Cardiac fibroblast (primary cell): ENCODE measurements at regions not wholly inside any gene's neighbourhood (a gene's known extent, or its start where the extent isn't known, plus 50 kb on each side); places are given as distances from the start of the nearest gene placed in this dataset.

ENCODE experiments used
- DNase-seq, 2 donors: peaks; one replicate each; pipeline versions ENCODE4 v3.0.0 to v3.0.0-alpha.2; 2010; ENCODE audit warnings: low read depth in 2 of 2
- H3K4me3 ChIP-seq, 2 donors: replicated peaks in 1 of 2; 1 replicate in 1 of 2; 2 replicates in 1 of 2; pipeline ENCODE4 v1.5.1; 2011; ENCODE audit warnings: low read depth in 2 of 2, low read length in 2 of 2, mild to moderate bottlenecking in 2 of 2, moderate library complexity in 1 of 2
- TF ChIP-seq, protein P1 (sequence below): IDR thresholded peaks from one replicate; pipeline ENCODE4 v1.5.1; 2011; ENCODE audit warnings: low read depth, mild to moderate bottlenecking, low read length, inconsistent platforms

DNA sequence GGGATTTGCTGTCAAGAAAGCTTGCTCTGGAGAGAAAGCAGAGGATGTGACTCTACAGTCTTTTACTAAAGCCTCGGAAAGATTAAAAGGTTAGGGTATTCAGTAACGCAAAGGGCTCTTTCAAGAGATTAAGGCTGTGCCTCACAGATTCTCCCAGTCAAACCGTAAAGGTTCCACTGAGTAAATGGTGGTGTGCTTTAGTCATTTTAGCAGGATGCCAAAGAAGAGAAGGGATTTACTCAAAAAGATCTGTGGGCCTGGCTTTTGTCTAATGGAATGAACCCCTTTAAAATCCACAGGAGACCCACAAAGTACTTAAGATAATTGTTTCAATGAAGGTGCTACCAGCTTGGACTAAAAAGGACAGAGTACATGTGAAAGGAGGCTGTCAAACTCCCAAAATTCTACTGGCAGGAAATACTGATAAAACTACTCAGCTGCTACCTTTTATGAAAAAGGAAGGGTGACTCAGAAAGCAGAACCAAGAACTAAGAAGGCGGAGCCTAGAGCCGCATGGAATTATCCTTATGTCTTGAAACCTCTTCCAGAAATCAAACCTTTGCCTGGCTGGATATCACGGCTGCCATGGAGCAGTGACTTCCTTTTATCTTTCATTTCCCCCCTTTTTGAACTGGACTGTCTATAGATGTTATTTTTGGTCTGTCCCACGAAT, 670.2 kb upstream of the ZEB2 start:
- H3K4me3 ChIP-seq, result no peak overlapping the region
- peak in 1 of 2 donors; percentile 50 for DNase-seq
- TF ChIP-seq, protein P1, sequence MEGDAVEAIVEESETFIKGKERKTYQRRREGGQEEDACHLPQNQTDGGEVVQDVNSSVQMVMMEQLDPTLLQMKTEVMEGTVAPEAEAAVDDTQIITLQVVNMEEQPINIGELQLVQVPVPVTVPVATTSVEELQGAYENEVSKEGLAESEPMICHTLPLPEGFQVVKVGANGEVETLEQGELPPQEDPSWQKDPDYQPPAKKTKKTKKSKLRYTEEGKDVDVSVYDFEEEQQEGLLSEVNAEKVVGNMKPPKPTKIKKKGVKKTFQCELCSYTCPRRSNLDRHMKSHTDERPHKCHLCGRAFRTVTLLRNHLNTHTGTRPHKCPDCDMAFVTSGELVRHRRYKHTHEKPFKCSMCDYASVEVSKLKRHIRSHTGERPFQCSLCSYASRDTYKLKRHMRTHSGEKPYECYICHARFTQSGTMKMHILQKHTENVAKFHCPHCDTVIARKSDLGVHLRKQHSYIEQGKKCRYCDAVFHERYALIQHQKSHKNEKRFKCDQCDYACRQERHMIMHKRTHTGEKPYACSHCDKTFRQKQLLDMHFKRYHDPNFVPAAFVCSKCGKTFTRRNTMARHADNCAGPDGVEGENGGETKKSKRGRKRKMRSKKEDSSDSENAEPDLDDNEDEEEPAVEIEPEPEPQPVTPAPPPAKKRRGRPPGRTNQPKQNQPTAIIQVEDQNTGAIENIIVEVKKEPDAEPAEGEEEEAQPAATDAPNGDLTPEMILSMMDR, result no peak

DNA sequence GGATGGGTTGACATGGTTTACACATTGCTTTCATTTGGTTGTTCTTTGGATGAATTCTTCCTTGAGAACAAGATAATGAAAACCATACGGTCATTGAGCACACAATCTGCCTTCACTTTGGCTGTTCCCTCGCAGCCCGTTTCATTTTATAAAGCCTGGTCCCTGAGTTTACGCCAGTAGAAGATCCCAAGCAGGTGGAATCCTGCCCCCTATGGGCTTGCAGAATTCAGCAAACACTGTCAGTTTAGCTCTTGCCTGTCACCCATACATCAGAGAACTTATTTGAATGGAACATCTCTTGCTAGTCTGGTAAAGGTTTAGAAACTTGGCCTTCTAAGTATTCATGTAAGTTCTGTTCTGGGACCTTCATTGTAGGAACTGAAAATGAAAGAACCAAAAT, 666.4 kb upstream of the ZEB2 start:
- TF ChIP-seq, protein P1, result no peak
- H3K4me3 ChIP-seq, result no peak overlapping the region
- no peak for DNase-seq

DNA sequence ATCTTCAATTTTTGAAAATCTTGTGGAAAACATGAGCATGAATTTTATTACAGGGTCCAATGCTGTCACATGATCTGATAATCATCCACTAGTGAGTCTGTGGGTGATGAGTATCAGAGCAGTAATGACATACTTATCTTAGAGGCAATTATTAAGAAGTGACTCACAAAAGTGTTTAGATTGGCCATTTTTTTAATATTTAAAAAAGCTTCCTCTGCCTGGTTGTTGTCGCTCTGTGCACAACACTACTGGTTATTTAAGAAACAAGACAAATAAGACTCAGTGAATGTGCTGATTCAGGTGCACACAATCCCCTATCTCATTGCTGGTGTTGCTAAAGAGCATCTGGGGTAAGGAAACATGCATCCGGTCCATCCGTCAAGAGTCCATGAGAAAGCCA, 665.8 kb upstream of the ZEB2 start:
- TF ChIP-seq, protein P1, result no peak

DNA sequence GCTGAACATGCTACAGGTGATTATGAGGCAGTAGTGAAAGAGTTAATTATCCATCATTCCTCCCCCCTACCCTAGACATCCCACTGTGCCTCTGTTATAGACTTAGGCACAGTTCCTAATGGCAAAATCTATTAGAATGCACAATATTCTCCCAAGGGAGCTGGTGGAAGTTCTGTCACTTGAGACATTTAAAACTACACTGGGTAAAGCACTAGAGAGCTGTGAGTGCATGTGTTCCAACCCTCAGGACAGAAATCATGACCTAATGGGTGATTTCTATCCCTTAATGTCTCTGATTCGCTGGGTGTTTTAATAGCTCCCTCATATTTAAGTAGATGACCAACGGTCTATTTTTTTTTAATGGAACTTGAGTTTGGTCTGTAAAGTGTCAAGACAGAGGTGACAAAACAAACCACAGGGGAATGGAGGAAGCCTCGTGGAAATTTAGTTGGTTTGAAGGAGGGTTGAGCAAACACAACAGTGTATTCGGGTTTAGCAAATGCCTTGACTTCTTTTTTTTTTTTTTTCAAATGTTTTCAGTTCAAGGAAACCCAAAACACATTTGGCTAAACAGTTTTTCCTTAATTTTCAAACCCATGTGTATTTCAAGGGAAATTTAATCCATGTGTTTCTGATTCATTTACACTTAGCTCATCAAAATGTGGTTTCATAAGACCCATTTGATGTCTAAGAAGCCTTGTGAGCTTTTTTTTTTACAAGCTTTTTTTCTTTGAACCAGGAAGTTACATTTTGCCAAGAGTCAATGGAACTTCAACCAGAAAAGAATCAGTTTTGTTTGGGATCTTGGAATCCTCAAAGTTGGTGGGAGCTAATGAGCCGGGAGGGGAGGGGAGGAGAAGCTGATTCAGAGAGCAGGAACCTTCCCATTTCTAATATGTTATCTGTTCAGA, 665.1 kb upstream of the ZEB2 start:
- peak; percentile 27 to 48 for DNase-seq
- H3K4me3 ChIP-seq, result no peak overlapping the region
- TF ChIP-seq, protein P1, result no peak

More for the DNA sequence above, 665.8 kb upstream of the ZEB2 start:
- DNase-seq, result peak in 1 of 2 donors; percentile 22
- no peak overlapping the region for H3K4me3 ChIP-seq

DNA sequence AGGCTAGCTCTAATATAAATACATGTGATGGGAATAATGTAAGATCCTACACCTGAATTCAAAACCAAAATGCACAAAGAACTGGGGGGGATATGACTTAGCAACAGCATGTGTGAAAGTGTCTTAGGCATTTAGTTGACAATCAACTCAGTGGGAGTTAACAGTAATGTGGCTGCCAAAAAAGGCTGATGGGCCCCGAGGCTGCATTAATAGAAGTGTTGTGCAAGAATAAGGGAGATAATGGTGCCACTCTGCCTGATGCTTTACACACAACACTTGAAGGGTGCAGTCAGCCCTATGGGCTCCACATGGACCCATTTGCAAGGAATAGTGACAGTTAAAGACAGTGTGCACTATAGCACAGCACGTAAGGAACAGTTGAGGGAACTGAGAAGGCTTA, 649.4 kb upstream of the ZEB2 start:
- DNase-seq, result peak in 1 of 2 donors; percentile 43
- TF ChIP-seq, protein P1, result no peak
- no peak overlapping the region for H3K4me3 ChIP-seq

DNA sequence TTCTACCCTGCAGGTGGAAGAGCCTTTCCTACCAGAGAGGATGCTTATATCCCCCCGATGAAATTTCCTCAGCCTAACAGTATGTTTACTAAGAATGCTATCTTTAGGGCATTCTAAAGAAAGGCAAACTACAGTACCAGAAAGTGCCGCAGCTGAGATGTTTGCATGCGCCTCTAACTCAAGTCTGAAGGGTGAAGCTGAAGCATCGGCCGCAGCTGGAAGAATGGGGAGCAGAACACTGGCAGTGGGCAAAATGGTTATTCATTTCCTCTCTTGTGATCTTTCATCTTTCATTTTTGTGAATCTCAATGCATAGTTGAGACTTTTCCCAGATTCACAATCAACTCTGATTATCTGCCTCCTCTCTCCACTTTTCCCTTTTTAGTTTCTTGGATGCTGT, 648.2 kb upstream of the ZEB2 start:
- no peak for DNase-seq
- no peak overlapping the region for H3K4me3 ChIP-seq
- TF ChIP-seq, protein P1, result no peak
